ENCODE measurements at regions not wholly inside any gene's neighbourhood (a gene's known extent, or its start where the extent isn't known, plus 50 kb on each side); places are given as distances from the start of the nearest gene placed in this dataset.

GRCh38 chr2:120785228-120785966 lies 49.7 kb downstream of the GLI2 start:
- ChIA-PET POLR2A (ENCODE audit: unreplicated experiment) (interaction anchor here (0.5 kb wide), 1 partner anchor 43 kb away, joined by 7 read pairs; no protein-coding TSS in a partner anchor), CTCF (no interaction called here)
- ATAC-seq (no peak), DNase-seq (no peak)
- Histone ChIP-seq H3K9me3 (ENCODE audit: low read length) (no peaks in the 10 kb centered on the region), H4K20me1 (ENCODE audit: low read length) (no peaks in the 10 kb centered on the region), H3K9me2 (replicated peaks; ENCODE audit: low read length) (no peaks in the 10 kb centered on the region), H3K79me2 (ENCODE audit: low read length) (no peaks in the 10 kb centered on the region), H3K36me3 (ENCODE audit: low read depth, low read length) (no peaks in the 10 kb centered on the region), H3F3A (ENCODE audit: low read length, unreplicated experiment) (no peaks in the 10 kb centered on the region), H3K4me3 (ENCODE audit: low read length) (no peak overlapping the region), H3K4me1 (ENCODE audit: insufficient read depth, low read length) (no peaks in the 10 kb centered on the region), H2AFZ (ENCODE audit: low read length) (no peak overlapping the region), H3K27ac (ENCODE audit: low read length) (no peak overlapping the region), H3K4me2 (ENCODE audit: low read length) (no peak overlapping the region), H3K9ac (ENCODE audit: low read length) (no peak overlapping the region), H3K27me3 (ENCODE audit: low read length) (no peaks in the 10 kb centered on the region)
- intact Hi-C loops (cut with micrococcal nuclease): no loop called here
- TF ChIP-seq, protein P1, sequence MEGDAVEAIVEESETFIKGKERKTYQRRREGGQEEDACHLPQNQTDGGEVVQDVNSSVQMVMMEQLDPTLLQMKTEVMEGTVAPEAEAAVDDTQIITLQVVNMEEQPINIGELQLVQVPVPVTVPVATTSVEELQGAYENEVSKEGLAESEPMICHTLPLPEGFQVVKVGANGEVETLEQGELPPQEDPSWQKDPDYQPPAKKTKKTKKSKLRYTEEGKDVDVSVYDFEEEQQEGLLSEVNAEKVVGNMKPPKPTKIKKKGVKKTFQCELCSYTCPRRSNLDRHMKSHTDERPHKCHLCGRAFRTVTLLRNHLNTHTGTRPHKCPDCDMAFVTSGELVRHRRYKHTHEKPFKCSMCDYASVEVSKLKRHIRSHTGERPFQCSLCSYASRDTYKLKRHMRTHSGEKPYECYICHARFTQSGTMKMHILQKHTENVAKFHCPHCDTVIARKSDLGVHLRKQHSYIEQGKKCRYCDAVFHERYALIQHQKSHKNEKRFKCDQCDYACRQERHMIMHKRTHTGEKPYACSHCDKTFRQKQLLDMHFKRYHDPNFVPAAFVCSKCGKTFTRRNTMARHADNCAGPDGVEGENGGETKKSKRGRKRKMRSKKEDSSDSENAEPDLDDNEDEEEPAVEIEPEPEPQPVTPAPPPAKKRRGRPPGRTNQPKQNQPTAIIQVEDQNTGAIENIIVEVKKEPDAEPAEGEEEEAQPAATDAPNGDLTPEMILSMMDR (conservative IDR thresholded peaks at IDR 0.05; ENCODE audit: low read depth, low read length): no peak
- TF ChIP-seq EZH2phosphoT487 (IDR thresholded peaks at IDR 0.05; ENCODE audit: borderline replicate concordance, low read length) (no peak), EZH2 (IDR thresholded peaks at IDR 0.05; ENCODE audit: low read length, unreplicated experiment) (no peak)
- no TSS peak for BruUV-seq (replicated peaks)

DNA sequence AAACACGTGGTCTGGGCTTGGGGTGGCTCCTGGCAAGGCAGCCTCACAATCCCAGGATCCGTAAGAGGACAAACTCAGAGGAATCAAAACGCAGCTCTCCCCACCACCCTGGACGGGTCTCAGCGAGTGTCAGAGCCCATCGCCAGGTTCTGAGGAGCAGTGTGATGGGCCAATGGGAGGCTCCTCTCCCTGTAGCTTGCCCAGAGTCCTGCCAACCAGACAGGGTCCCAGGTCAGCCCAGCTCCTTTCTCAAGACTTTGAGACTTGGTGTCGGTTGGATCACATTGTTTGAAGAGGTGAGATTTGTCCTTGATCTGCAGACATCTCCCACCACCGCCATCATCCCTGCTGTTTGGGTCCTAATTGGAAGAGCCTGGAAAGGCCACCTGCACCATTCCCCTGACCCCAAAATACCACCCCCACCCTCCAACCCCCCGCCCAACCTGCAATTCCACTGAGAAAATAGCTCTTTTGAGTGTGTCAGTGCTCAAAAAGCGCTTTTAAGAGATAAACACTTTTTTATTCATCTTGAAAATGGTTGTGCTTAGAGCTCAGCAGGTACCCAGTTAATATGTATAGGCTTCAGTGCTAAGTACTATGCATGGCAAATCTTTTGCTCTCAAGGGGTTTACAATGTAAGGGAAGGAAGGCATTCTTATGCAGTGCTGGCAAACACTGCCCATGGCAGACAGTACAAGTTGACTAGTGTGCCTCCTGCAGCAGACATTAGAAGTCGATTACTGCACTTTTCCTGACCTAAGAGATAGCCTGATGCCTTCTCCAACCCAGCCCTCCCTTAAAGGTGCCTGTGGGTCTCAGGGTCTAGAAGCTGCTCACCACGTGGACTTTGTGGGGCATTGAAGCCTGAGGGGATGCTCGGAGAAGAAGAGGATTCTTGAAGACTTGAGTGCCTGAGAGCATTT lies 50.6 kb downstream of the GLI2 start:
- H3K9me3 ChIP-seq (ENCODE audit: low read length): no peaks in the 10 kb centered on the region
- no TSS peak for BruUV-seq (replicated peaks)
- H3K4me2 ChIP-seq (ENCODE audit: low read length): no peak overlapping the region
- peaks cover 2% of the 10 kb centered on the region for H3K4me1 ChIP-seq (ENCODE audit: insufficient read depth, low read length)
- DNase-seq (no peak), ATAC-seq (no peak)
- H3K27me3 ChIP-seq (ENCODE audit: low read length): no peaks in the 10 kb centered on the region
- CTCF ChIA-PET: no interaction called here
- no peak overlapping the region for H3K9ac ChIP-seq (ENCODE audit: low read length)
- H3F3A ChIP-seq (ENCODE audit: low read length, unreplicated experiment): no peaks in the 10 kb centered on the region
- H2AFZ ChIP-seq (ENCODE audit: low read length): no peak overlapping the region
- no peak overlapping the region for H3K4me3 ChIP-seq (ENCODE audit: low read length)
- H3K9me2 ChIP-seq (replicated peaks; ENCODE audit: low read length): no peaks in the 10 kb centered on the region
- H3K79me2 ChIP-seq (ENCODE audit: low read length): no peaks in the 10 kb centered on the region
- POLR2A ChIA-PET (ENCODE audit: unreplicated experiment): interaction anchor here (0.5 kb wide), 1 partner anchor 44 kb away, joined by 7 read pairs; no protein-coding TSS in a partner anchor
- TF ChIP-seq, protein P1 (conservative IDR thresholded peaks at IDR 0.05; ENCODE audit: low read depth, low read length): no peak
- TF ChIP-seq EZH2 (IDR thresholded peaks at IDR 0.05; ENCODE audit: low read length, unreplicated experiment) (no peak), EZH2phosphoT487 (IDR thresholded peaks at IDR 0.05; ENCODE audit: borderline replicate concordance, low read length) (no peak)
- intact Hi-C loops (cut with micrococcal nuclease): no loop called here
- H3K27ac ChIP-seq (ENCODE audit: low read length): no peak overlapping the region
- no peaks in the 10 kb centered on the region for H4K20me1 ChIP-seq (ENCODE audit: low read length)
- no peaks in the 10 kb centered on the region for H3K36me3 ChIP-seq (ENCODE audit: low read depth, low read length)

Data from PC-3 (cell line).